GM18502 (cell line): ENCODE measurements at regions not wholly inside any gene's neighbourhood (a gene's known extent, or its start where the extent isn't known, plus 50 kb on each side); places are given as distances from the start of the nearest gene placed in this dataset.

ENCODE experiments used
- ATAC-seq: cut with Tn5 transposase; IDR thresholded peaks from one replicate; pipeline ENCODE4 v1.9.1; 2021; ENCODE audit warnings: mild to moderate bottlenecking; ENCODE audit not compliant: unreplicated experiment, poor library complexity

- ATAC-seq, result no peak
Measured at GRCh38 chr5:2399096-2399495, 352.4 kb downstream of the IRX2 start.

- ATAC-seq, result no peak
Measured at GRCh38 chr5:2393556-2393955, 357.9 kb downstream of the IRX2 start.

- ATAC-seq, result no peak
Measured at GRCh38 chr5:2391566-2391965, 359.9 kb downstream of the IRX2 start.

- no peak for ATAC-seq
Measured at GRCh38 chr5:2391021-2391420, 360.5 kb downstream of the IRX2 start.

- no peak for ATAC-seq
Measured at GRCh38 chr5:2388571-2388970, 362.9 kb downstream of the IRX2 start.

GRCh38 chr5:2387634-2388325, 363.7 kb downstream of the IRX2 start:
- no peak for ATAC-seq

GRCh38 chr5:2387250-2387633, 364.2 kb downstream of the IRX2 start:
- ATAC-seq, result no peak

- no peak for ATAC-seq
Measured at GRCh38 chr5:2385818-2386217, 365.7 kb downstream of the IRX2 start.

- ATAC-seq, result no peak
Measured at GRCh38 chr5:2383698-2384065, 367.8 kb downstream of the IRX2 start.

GRCh38 chr5:2382776-2383697, 368.4 kb downstream of the IRX2 start:
- no peak for ATAC-seq

- no peak for ATAC-seq
Measured at GRCh38 chr5:2381861-2382260, 369.6 kb downstream of the IRX2 start.

GRCh38 chr5:2381070-2381469, 370.4 kb downstream of the IRX2 start:
- ATAC-seq, result no peak

GRCh38 chr5:2378976-2379375, 372.5 kb downstream of the IRX2 start:
- ATAC-seq, result no peak

- ATAC-seq, result no peak
Measured at GRCh38 chr5:2378108-2378507, 373.4 kb downstream of the IRX2 start.

- ATAC-seq, result no peak
Measured at GRCh38 chr5:2376486-2376885, 375.0 kb downstream of the IRX2 start.

GRCh38 chr5:2375757-2376250, 375.7 kb downstream of the IRX2 start:
- no peak for ATAC-seq

GRCh38 chr5:2375291-2375690, 376.2 kb downstream of the IRX2 start:
- no peak for ATAC-seq

GRCh38 chr5:2374703-2375102, 376.8 kb downstream of the IRX2 start:
- no peak for ATAC-seq

GRCh38 chr5:2373631-2374030, 377.8 kb downstream of the IRX2 start:
- no peak for ATAC-seq

GRCh38 chr5:2371419-2371710, 380.1 kb downstream of the IRX2 start:
- ATAC-seq, result no peak

GRCh38 chr5:2370626-2371418, 380.7 kb downstream of the IRX2 start:
- ATAC-seq, result no peak
